A549 (cell line): ENCODE measurements at regions not wholly inside any gene's neighbourhood (a gene's known extent, or its start where the extent isn't known, plus 50 kb on each side); places are given as distances from the start of the nearest gene placed in this dataset.

Source experiments
- ATAC-seq, 2 experiments: fragments of 200-7000 bp in 1 of 2; fragments of >200 bp in 1 of 2; cut with Nextera tagmentation in 1 of 2; cut with Tn5 transposase in 1 of 2; 3 replicates each; pipeline versions ENCODE4 v1.8.0 to v1.9.1; 2018 to 2020; ENCODE audit warnings: mild to moderate bottlenecking in 1 of 2, moderate library complexity in 1 of 2
- CTCF ChIA-PET: fragments of 300-600 bp; sonication (Branson Sonifier 250); formaldehyde crosslinking; extraction: SDS; loops from one replicate; lab custom pipeline; 2021; ENCODE audit warnings: antibody characterized with exemption, inconsistent platforms; lab: Yijun Ruan, JAX
- POLR2A ChIA-PET: fragments of 350-600 bp; formaldehyde crosslinking; extraction: SDS; loops from one replicate; lab custom pipeline; 2021; ENCODE audit warnings: antibody characterized with exemption, inconsistent platforms; lab: Yijun Ruan, JAX
- DNase-seq, 2 experiments: peaks; one replicate each; pipeline versions ENCODE4 v3.0.0 to v3.0.0-alpha.2; 2011 to 2016; ENCODE audit warnings: low read depth in 1 of 2, low spot score in 1 of 2
- FAIRE-seq: peaks from 2 replicates; lab custom pipeline; 2011; peaks lifted over from hg19 to GRCh38; lab: Jason Lieb, UNC
- H3K27ac ChIP-seq, 2 experiments: fragments of >200 bp; sonication (Bioruptor Twin); formaldehyde crosslinking; 3 replicates each; pipeline ENCODE4 v1.5.1; 2016 to 2017
- H3K4me1 ChIP-seq: fragments of >200 bp; sonication (Bioruptor Twin); formaldehyde crosslinking; 3 replicates; pipeline ENCODE4 v1.6.1; 2016
- H3K4me2 ChIP-seq: fragments of >200 bp; sonication (Bioruptor Twin); formaldehyde crosslinking; 3 replicates; pipeline ENCODE4 v1.6.1; 2016
- H3K4me3 ChIP-seq: fragments of >200 bp; sonication (Bioruptor Twin); formaldehyde crosslinking; 3 replicates; pipeline ENCODE4 v1.5.1; 2016
- H3K9me3 ChIP-seq: fragments of >200 bp; sonication (Bioruptor Twin); formaldehyde crosslinking; 3 replicates; pipeline ENCODE4 v1.6.1; 2016
- BHLHE40 ChIP-seq: IDR thresholded peaks from 2 replicates; pipeline ENCODE4 v1.6.1; 2012; ENCODE audit warnings: low read depth, low read length, inconsistent platforms
- CBX8 ChIP-seq: fragments of 200-600 bp; sonication (generic); IDR thresholded peaks from 2 replicates; pipeline ENCODE4 v1.6.1; 2016
- CHD2 ChIP-seq: fragments of 150-350 bp; IDR thresholded peaks from 2 replicates; pipeline ENCODE4 v1.6.1; 2014; ENCODE audit warnings: low read length; ENCODE audit not compliant: partially characterized antibody
- CHD4 ChIP-seq: fragments of 200-600 bp; sonication (generic); IDR thresholded peaks from 2 replicates; pipeline ENCODE4 v1.6.1; 2016; ENCODE audit warnings: antibody characterized with exemption, mild to moderate bottlenecking, borderline replicate concordance
- EHF ChIP-seq: fragments of 250-450 bp; sonication (Bioruptor Pico); IDR thresholded peaks from 2 replicates; pipeline ENCODE4 v1.5.0; 2020; ENCODE audit warnings: mild to moderate bottlenecking
- EP300 ChIP-seq, 2 experiments: fragments of >200 bp; sonication (Bioruptor Twin); formaldehyde crosslinking; IDR thresholded peaks; 2 replicates in 1 of 2; 3 replicates in 1 of 2; pipeline ENCODE4 v1.6.1; 2016 to 2017
- FOSB ChIP-seq: fragments of 250-450 bp; sonication (Bioruptor Pico); IDR thresholded peaks from 2 replicates; pipeline ENCODE4 v1.5.0; 2020; ENCODE audit warnings: mild to moderate bottlenecking, moderate library complexity
- FOXS1 ChIP-seq: fragments of 250-450 bp; sonication (Bioruptor Pico); IDR thresholded peaks from 2 replicates; pipeline ENCODE4 v1.5.0; 2020; ENCODE audit warnings: mild to moderate bottlenecking, moderate library complexity
- GATA3 ChIP-seq: IDR thresholded peaks from 2 replicates; pipeline ENCODE4 v1.6.1; 2012; ENCODE audit warnings: borderline replicate concordance
- HMGXB4 ChIP-seq: fragments of 250-450 bp; sonication (Bioruptor Pico); IDR thresholded peaks from 2 replicates; pipeline ENCODE4 v1.5.0; 2021; ENCODE audit warnings: mild to moderate bottlenecking, moderate library complexity, borderline replicate concordance
- HOXA7 ChIP-seq: fragments of 250-450 bp; sonication (Bioruptor Pico); IDR thresholded peaks from 2 replicates; pipeline ENCODE4 v1.5.0; 2020; ENCODE audit warnings: mild to moderate bottlenecking, moderate library complexity
- HOXB13 ChIP-seq: fragments of 250-450 bp; sonication (Bioruptor Pico); IDR thresholded peaks from 2 replicates; pipeline ENCODE4 v1.5.0; 2020; ENCODE audit warnings: low read depth, mild to moderate bottlenecking, moderate library complexity
- JUN ChIP-seq, 2 experiments: fragments of >200 bp; sonication (Bioruptor Twin); formaldehyde crosslinking; IDR thresholded peaks; 2 replicates in 1 of 2; 3 replicates in 1 of 2; pipeline ENCODE4 v1.6.1; 2016 to 2017
- KDM1A ChIP-seq: fragments of 200-600 bp; sonication (generic); IDR thresholded peaks from 2 replicates; pipeline ENCODE4 v1.6.1; 2016; ENCODE audit warnings: low read depth, mild to moderate bottlenecking
- MAZ ChIP-seq: fragments of 150-350 bp; IDR thresholded peaks from 2 replicates; pipeline ENCODE4 v1.6.1; 2014; ENCODE audit warnings: antibody characterized with exemption, low read depth, low read length, borderline replicate concordance
- MYC ChIP-seq: IDR thresholded peaks from 2 replicates; pipeline ENCODE4 v1.6.1; 2012; ENCODE audit warnings: mild to moderate bottlenecking, inconsistent platforms, low read length, improper control_type of control experiment, borderline replicate concordance
- NFE2L2 ChIP-seq: fragments of 150-350 bp; conservative IDR thresholded peaks from 2 replicates; pipeline ENCODE4 v1.6.1; 2014; ENCODE audit warnings: low read length
- NR3C1 ChIP-seq: fragments of >200 bp; sonication (Bioruptor Twin); formaldehyde crosslinking; IDR thresholded peaks from 3 replicates; pipeline ENCODE4 v1.6.1; 2017
- POLR2AphosphoS2 ChIP-seq: conservative IDR thresholded peaks from 2 replicates; pipeline ENCODE4 v1.6.1; 2012; ENCODE audit warnings: low read length, improper control_type of control experiment, inconsistent platforms
- RAD21 ChIP-seq, 2 experiments: fragments of >200 bp in 1 of 2; sonication (Bioruptor Twin) in 1 of 2; formaldehyde crosslinking in 1 of 2; IDR thresholded peaks in 1 of 2; conservative IDR thresholded peaks in 1 of 2; 2 replicates in 1 of 2; 3 replicates in 1 of 2; pipeline ENCODE4 v1.6.1; 2012 to 2018; ENCODE audit warnings: inconsistent platforms in 1 of 2
- RCOR1 ChIP-seq: fragments of 150-350 bp; IDR thresholded peaks from 2 replicates; pipeline ENCODE4 v1.6.1; 2014; ENCODE audit warnings: antibody characterized with exemption, low read length, low read depth
- RNF2 ChIP-seq: fragments of 200-600 bp; sonication (generic); IDR thresholded peaks from 2 replicates; pipeline ENCODE4 v1.6.1; 2016; ENCODE audit warnings: low read depth, mild to moderate bottlenecking, antibody characterized with exemption, moderate library complexity, borderline replicate concordance
- SREBF2 ChIP-seq: fragments of 450-650 bp; IDR thresholded peaks from 2 replicates; pipeline ENCODE4 v1.6.1; 2014; ENCODE audit warnings: mild to moderate bottlenecking, moderate library complexity
- WGBS: methylation state at CpG from one replicate; pipeline ENCODE4 v1.1.6; 2017; ENCODE audit errors: missing lambda C conversion rate; 5-methylcytosine and 5-hydroxymethylcytosine counted together
- TF ChIP-seq, protein P1 (sequence below): fragments of >200 bp; sonication (Bioruptor Twin); formaldehyde crosslinking; IDR thresholded peaks from 2 replicates; pipeline ENCODE4 v1.6.1; 2016
- TF ChIP-seq, protein P2 (sequence below): IDR thresholded peaks from 2 replicates; pipeline ENCODE4 v1.6.1; 2012
- TF ChIP-seq, protein P3 (sequence below): IDR thresholded peaks from 2 replicates; pipeline ENCODE4 v1.6.1; 2012
- TF ChIP-seq, protein P4 (sequence below): fragments of >200 bp; sonication (Bioruptor Twin); formaldehyde crosslinking; IDR thresholded peaks from 3 replicates; pipeline ENCODE4 v1.6.1; 2016
- TF ChIP-seq, protein P5 (sequence below): IDR thresholded peaks from 2 replicates; pipeline ENCODE4 v1.6.1; 2012; ENCODE audit warnings: low read depth, borderline replicate concordance

DNA sequence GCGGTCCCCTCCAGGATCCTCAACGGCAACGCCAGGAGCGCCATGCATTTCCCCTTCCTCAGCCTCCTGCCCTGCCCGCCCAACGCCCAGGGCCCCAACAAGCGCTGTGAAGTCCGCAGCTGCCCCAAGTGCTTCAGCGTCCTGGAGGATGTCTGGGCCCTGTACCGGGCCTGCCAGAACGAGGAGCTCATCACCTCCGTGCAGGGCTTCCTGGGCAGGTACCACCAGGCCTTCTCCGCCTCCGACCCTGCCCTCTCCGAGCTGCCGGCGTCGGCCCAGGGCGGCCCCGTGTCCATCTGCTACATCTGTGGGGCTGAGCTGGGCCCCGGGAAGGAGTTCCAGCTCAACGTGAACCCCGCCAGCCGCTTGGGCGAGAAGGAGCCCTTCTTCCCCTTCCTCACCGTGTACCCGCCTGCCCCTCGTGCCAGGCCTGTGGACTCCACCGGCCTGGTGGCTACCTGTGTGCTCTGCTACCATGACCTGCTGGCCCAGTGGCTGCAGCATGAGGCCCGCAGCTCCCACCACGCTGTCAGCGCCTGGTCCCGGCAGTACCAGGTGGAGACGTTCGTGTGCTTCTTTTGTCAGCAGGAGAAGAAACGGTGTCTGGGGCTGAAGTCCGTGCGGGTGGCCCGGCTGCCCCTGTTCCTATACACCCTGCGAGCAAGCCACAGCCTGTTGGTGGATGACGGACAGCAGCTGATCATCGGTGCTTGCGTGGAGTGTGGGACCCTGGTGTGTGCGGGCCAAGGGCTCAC is 58.9 kb upstream of the CIBAR2 start:
- Histone ChIP-seq H3K4me2 (no peak overlapping the region; the same call in 2 of the 3 replicates), H3K9me3 (no peaks in the 10 kb centered on the region), H3K27ac (peak overlapping the region in 1 of 2 experiments; percentile 92; a peak in 2 of 6 replicates), H3K4me1 (peaks cover 60% of the 10 kb centered on the region), H3K4me3 (no peak overlapping the region)
- ATAC-seq: no peak
- no peak for FAIRE-seq
- WGBS: 92% methylated on average over 19 of the region's 44 CpGs
- no peak for DNase-seq
- ChIA-PET POLR2A (no interaction called here), CTCF (interaction anchor here (0.7 to 2.3 kb wide), 11 partner anchors 7 to 126 kb away, joined by 3 to 11 read pairs (median 3); no protein-coding TSS in a partner anchor)
- TF ChIP-seq GATA3 (no peak), HOXB13 (CRISPR knock-in tag) (no peak), MYC (no peak), KDM1A (no peak), CBX8 (no peak), EHF (no peak), FOXS1 (CRISPR knock-in tag) (no peak), JUN (IDR thresholded peaks at IDR 0.05) (no peak), HMGXB4 (CRISPR knock-in tag) (no peak), RCOR1 (no peak), BHLHE40 (no peak), MAZ (no peak), RNF2 (no peak), POLR2AphosphoS2 (no peak), HOXA7 (CRISPR knock-in tag) (no peak), EP300 (IDR thresholded peaks at IDR 0.05) (no peak)
- TF ChIP-seq, protein P1, sequence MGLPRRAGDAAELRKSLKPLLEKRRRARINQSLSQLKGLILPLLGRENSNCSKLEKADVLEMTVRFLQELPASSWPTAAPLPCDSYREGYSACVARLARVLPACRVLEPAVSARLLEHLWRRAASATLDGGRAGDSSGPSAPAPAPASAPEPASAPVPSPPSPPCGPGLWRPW: no peak
- TF ChIP-seq, protein P2, sequence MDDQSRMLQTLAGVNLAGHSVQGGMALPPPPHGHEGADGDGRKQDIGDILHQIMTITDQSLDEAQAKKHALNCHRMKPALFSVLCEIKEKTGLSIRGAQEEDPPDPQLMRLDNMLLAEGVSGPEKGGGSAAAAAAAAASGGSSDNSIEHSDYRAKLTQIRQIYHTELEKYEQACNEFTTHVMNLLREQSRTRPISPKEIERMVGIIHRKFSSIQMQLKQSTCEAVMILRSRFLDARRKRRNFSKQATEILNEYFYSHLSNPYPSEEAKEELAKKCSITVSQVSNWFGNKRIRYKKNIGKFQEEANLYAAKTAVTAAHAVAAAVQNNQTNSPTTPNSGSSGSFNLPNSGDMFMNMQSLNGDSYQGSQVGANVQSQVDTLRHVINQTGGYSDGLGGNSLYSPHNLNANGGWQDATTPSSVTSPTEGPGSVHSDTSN: no peak
- TF ChIP-seq, protein P3, sequence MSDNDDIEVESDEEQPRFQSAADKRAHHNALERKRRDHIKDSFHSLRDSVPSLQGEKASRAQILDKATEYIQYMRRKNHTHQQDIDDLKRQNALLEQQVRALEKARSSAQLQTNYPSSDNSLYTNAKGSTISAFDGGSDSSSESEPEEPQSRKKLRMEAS: no peak

DNA sequence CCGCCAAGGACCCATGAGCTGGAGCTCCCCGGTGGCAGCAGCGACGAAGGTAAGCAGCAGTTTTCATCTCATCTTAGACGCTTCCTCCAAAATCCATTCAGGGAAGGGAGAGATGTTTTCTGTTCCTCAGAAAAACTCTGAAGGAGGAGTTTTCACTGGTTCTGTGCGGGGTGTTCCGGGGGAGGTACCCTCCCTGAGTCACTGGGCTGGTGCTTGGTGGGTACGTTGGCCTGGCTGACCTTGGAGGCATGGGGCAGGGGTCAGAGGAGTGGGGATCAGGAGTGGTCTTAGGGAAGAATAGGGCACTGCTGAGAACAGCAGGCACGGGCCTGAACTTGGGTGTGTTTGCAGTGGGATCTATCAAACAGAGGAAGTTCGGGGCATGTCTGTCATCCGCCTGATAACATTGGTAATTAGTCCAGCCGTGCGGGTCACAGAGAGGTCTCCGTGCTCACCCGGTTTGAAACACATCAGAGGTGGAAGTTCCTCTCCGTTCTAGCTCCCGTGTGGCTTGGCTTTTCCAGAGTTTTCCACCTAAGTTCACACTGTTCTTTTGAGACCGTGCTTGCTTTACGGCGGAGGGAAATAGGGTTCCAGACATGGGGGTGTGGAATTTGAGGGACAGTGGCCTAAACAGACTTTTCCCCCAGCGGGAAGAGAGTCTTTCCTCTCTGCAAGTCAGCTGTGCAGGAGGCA is 59.6 kb upstream of the CIBAR2 start:
- no peak for FAIRE-seq
- H3K4me3 ChIP-seq: no peak overlapping the region
- TF ChIP-seq CHD4 (no peak), CHD2 (no peak), FOSB (CRISPR knock-in tag) (no peak), BHLHE40 (no peak), HOXB13 (CRISPR knock-in tag) (no peak), RAD21 (conservative IDR thresholded peaks at IDR 0.05 in 1 of 2, IDR thresholded peaks at IDR 0.05 in 1 of 2) (no peak), NR3C1 (no peak), SREBF2 (no peak), NFE2L2 (no peak)
- TF ChIP-seq, protein P4, sequence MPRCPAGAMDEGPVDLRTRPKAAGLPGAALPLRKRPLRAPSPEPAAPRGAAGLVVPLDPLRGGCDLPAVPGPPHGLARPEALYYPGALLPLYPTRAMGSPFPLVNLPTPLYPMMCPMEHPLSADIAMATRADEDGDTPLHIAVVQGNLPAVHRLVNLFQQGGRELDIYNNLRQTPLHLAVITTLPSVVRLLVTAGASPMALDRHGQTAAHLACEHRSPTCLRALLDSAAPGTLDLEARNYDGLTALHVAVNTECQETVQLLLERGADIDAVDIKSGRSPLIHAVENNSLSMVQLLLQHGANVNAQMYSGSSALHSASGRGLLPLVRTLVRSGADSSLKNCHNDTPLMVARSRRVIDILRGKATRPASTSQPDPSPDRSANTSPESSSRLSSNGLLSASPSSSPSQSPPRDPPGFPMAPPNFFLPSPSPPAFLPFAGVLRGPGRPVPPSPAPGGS: no peak
- TF ChIP-seq, protein P3: no peak
- TF ChIP-seq, protein P5, sequence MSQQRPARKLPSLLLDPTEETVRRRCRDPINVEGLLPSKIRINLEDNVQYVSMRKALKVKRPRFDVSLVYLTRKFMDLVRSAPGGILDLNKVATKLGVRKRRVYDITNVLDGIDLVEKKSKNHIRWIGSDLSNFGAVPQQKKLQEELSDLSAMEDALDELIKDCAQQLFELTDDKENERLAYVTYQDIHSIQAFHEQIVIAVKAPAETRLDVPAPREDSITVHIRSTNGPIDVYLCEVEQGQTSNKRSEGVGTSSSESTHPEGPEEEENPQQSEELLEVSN: no peak
- DNase-seq: no peak
- no peak for ATAC-seq
- H3K4me1 ChIP-seq: peaks cover 60% of the 10 kb centered on the region
- CTCF ChIA-PET: interaction anchor here (0.9 to 2.3 kb wide), 13 partner anchors 8 to 125 kb away, joined by 3 to 11 read pairs (median 3); no protein-coding TSS in a partner anchor
- H3K9me3 ChIP-seq: no peaks in the 10 kb centered on the region
- WGBS: 91% methylated on average over 21 of the region's 21 CpGs
- POLR2A ChIA-PET: no interaction called here
- H3K4me2 ChIP-seq: peak overlapping the region; percentile 85; the same call in 2 of the 3 replicates
- H3K27ac ChIP-seq: peak overlapping the region in 1 of 2 experiments; percentile 87; a peak in 4 of 6 replicates
